Psoas muscle (tissue), 7 donors: ENCODE measurements at regions not wholly inside any gene's neighbourhood (a gene's known extent, or its start where the extent isn't known, plus 50 kb on each side); places are given as distances from the start of the nearest gene placed in this dataset.

Experiments
- ATAC-seq, 4 donors: fragments of 200-7000 bp; cut with Tn5 transposase; one replicate each; pipeline ENCODE4 v1.9.1; 2020; ENCODE audit warnings: moderate library complexity in 3 of 4, mild to moderate bottlenecking in 2 of 4
- DNase-seq, 2 donors: peaks; one replicate each; pipeline ENCODE4 v3.0.0-alpha.2; 2020
- H3K27ac ChIP-seq: fragments of 200-600 bp; one replicate; pipeline ENCODE4 v1.8.0; 2022
- H3K27me3 ChIP-seq, 3 donors: fragments of 200-600 bp in 1 of 3; one replicate each; pipeline versions ENCODE4 v1.6.1 to v1.8.0; 2013 to 2022; ENCODE audit warnings: low read length in 2 of 3, mild to moderate bottlenecking in 2 of 3, moderate library complexity in 1 of 3; ENCODE audit not compliant: insufficient read depth in 3 of 3
- H3K36me3 ChIP-seq, 2 donors: fragments of 200-600 bp in 1 of 2; one replicate each; pipeline versions ENCODE4 v1.6.1 to v1.8.0; 2013 to 2022; ENCODE audit warnings: low read depth in 1 of 2, mild to moderate bottlenecking in 1 of 2, moderate library complexity in 1 of 2; ENCODE audit not compliant: insufficient read depth in 1 of 2
- H3K4me1 ChIP-seq: fragments of 200-600 bp; one replicate; pipeline ENCODE4 v1.8.0; 2022
- H3K4me3 ChIP-seq: fragments of 200-600 bp; one replicate; pipeline ENCODE4 v1.8.0; 2022; ENCODE audit warnings: mild to moderate bottlenecking
- H3K9me3 ChIP-seq: fragments of 200-600 bp; one replicate; pipeline ENCODE4 v1.8.0; 2022
- WGBS, 3 donors: extraction: QIAGEN DNeasy Blood & Tissue Kit; methylation state at CpG; one replicate each; pipeline versions ENCODE4 v1.1.6 to v1.1.7; 2013; 5-methylcytosine and 5-hydroxymethylcytosine counted together
- intact Hi-C, 2 donors: fragments of 100-400 bp; cut with DNase I; formaldehyde crosslinking; loops; one replicate each; pipeline versions ENCODE4 v1.11.0 to v1.14.2; 2022
- TF ChIP-seq, protein P1 (sequence below): fragments of 200-600 bp; IDR thresholded peaks from one replicate; pipeline ENCODE4 v1.8.0; 2022; ENCODE audit warnings: antibody characterized with exemption
- donor health status: healthy with polysubstance abuse.
- donor health status: DM: no; HTN: no; CAD: no; lungs with moderate emphysema.
- donor health status: Bipolar disorder and iron deficiency.
- donor health status: healthy.
- donor health status: DM: yes; HTN: yes; CAD: no.
- donor health status: DM: no; HTN: no; CAD: no.
- donor health status: DM: yes; HTN: yes; CAD: no.

DNA sequence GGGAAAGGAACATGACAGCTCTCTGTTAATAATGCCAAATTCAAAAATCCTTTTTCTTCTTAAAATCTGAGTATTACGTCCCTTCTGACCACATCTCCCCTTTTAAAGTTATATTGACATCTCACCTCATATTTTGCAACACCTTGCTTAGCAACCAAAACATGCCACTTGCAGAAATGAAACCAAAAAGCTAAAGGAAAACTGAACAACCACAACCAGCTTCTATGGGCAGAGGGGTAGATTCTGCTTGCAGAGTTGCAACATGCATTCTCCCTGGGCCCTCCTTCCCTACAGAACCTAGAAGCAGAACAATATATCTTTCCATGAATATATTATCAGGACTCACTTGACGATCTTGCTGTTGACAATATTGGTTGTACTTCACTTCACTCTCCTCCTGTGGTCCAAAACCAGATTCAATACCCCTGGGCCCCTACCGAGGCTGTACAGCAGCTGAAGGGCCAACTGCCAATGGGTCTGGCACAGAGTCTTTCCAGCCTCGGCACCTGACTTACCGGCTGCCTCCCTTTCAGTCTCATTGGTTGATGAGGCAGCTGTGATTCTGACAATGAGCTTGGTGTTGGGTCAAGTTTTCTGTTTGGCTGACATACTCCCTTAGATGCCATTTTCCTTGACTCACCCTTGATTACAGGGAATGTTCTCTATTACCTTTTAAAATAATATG, 616.6 kb downstream of the ZEB2 start:
- DNase-seq = no peak
- no peaks in the 10 kb centered on the region for H3K4me1 ChIP-seq
- ATAC-seq = no peak
- intact Hi-C loops = no loop called here
- TF ChIP-seq, protein P1, sequence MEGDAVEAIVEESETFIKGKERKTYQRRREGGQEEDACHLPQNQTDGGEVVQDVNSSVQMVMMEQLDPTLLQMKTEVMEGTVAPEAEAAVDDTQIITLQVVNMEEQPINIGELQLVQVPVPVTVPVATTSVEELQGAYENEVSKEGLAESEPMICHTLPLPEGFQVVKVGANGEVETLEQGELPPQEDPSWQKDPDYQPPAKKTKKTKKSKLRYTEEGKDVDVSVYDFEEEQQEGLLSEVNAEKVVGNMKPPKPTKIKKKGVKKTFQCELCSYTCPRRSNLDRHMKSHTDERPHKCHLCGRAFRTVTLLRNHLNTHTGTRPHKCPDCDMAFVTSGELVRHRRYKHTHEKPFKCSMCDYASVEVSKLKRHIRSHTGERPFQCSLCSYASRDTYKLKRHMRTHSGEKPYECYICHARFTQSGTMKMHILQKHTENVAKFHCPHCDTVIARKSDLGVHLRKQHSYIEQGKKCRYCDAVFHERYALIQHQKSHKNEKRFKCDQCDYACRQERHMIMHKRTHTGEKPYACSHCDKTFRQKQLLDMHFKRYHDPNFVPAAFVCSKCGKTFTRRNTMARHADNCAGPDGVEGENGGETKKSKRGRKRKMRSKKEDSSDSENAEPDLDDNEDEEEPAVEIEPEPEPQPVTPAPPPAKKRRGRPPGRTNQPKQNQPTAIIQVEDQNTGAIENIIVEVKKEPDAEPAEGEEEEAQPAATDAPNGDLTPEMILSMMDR = no peak
- H3K36me3 ChIP-seq = no peaks in the 10 kb centered on the region
- WGBS, 3 donors = 29 to 41% (median 32%) methylated on average over 5 of the region's 5 CpGs
- no peak overlapping the region for H3K4me3 ChIP-seq
- no peak overlapping the region for H3K27ac ChIP-seq
- no peaks in the 10 kb centered on the region for H3K9me3 ChIP-seq
- H3K27me3 ChIP-seq = no peaks in the 10 kb centered on the region

DNA sequence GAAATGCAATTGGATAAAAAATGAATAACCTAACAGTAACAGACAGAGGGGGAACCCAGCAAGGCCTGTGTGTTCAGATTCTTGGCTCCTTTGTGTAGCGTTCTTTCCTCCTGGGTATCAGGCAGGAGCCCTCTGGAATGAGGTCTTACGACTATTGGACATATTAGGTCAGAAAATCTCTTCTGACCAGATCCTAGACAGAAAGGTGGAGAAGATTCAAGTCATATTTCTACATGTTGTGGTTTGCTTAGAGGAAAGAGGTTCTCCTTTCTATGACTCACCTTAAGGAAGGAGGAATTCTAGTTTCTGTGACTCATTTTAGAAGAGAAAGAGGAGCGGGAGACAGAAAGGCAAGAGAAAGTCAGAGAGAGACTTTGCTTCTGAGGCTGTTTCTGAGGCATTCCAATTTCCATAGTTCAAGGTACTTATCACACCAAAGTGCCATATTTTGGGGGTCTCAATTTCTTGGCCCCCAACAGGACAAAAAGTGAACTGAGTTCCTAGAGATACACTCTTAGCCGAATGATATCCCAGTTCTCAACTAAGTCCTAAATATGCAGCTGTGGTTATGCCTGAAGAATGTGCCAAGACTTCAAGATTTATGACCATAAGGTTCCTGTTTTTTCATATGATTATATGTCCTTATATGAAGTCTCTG, 618.6 kb downstream of the ZEB2 start:
- no peaks in the 10 kb centered on the region for H3K36me3 ChIP-seq

DNA sequence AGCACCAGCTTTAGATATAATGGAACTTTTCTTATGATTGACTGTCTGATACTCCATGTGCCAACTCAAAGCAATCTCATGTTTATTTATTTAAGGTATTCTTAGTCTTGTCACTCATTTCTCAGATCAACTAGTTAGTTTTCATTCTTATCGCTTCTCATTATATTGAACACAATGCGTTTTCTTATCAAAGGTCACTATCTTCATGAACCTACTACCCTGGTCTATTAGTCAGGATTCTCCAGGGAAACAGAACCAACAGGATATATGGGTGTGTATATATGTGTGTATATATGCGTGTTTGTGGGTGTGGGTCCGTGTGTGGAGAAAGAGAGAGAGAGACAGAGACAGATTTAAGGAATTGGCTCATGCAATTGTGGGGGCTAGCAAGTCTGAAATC, 619.9 kb downstream of the ZEB2 start:
- no peak for ATAC-seq
- DNase-seq = no peak
- H3K36me3 ChIP-seq = no peaks in the 10 kb centered on the region
- no peaks in the 10 kb centered on the region for H3K9me3 ChIP-seq
- H3K27me3 ChIP-seq = no peaks in the 10 kb centered on the region
- TF ChIP-seq, protein P1 = no peak
- intact Hi-C loops = no loop called here
- 88 to 92% (median 90%) methylated on average over 4 of the region's 4 CpGs for WGBS, 3 donors
- H3K27ac ChIP-seq = no peak overlapping the region
- H3K4me3 ChIP-seq = no peak overlapping the region
- H3K4me1 ChIP-seq = no peaks in the 10 kb centered on the region

More for the DNA sequence above, 618.6 kb downstream of the ZEB2 start:
- no peak overlapping the region for H3K27ac ChIP-seq
- no peak for DNase-seq
- 74 to 83% (median 79%) methylated on average over 4 of the region's 4 CpGs for WGBS, 3 donors
- ATAC-seq = no peak
- H3K27me3 ChIP-seq = no peaks in the 10 kb centered on the region
- intact Hi-C loops = no loop called here
- TF ChIP-seq, protein P1 = no peak
- no peaks in the 10 kb centered on the region for H3K9me3 ChIP-seq
- H3K4me1 ChIP-seq = no peaks in the 10 kb centered on the region
- H3K4me3 ChIP-seq = no peak overlapping the region

DNA sequence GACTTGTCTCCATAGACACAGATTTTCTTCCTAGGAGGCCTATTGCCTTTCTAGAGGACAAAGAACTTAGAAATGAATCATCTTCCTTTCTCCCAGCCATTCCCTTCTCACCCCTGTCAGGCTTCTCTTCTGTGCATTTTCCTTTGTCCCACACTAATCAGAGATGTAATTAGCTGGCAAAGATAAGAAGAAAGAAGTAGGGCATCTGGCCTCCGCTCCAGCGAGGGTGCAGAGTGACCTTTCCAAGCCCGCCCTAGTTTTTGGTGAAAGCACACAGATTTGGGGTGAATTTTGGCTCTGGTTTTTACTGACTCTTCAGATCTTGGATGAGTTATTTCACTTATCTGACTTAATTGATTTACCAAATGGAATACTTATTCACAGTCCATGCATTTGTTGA, 626.5 kb downstream of the ZEB2 start:
- Histone ChIP-seq H3K36me3 (no peaks in the 10 kb centered on the region), H3K4me1 (no peaks in the 10 kb centered on the region), H3K9me3 (no peaks in the 10 kb centered on the region), H3K4me3 (no peak overlapping the region), H3K27me3 (no peaks in the 10 kb centered on the region), H3K27ac (no peak overlapping the region)
- WGBS, 3 donors = 88 to 92% (median 91%) methylated on average over 3 of the region's 3 CpGs
- ATAC-seq (no peak), DNase-seq (no peak)
- TF ChIP-seq, protein P1 = no peak
- intact Hi-C loops = no loop called here
